Middle frontal gyrus (tissue), 1 donor: ENCODE measurements at regions not wholly inside any gene's neighbourhood (a gene's known extent, or its start where the extent isn't known, plus 50 kb on each side); places are given as distances from the start of the nearest gene placed in this dataset.
"Not testable (repeated sequence)": the region's sequence is repeated elsewhere in the genome, so short reads cannot be mapped to it uniquely, and the experiment has no call there.

ENCODE experiments used
- DNase-seq: peaks from one replicate; pipeline ENCODE4 v3.0.0-alpha.2; 2015; ENCODE audit warnings: low spot score; ENCODE audit errors: extremely low spot score

GRCh38 chr6:68069921-68070710, 565.0 kb upstream of the ADGRB3 start:
- no peak for DNase-seq

- no peak for DNase-seq
Observed at GRCh38 chr6:68059899-68060298, 575.2 kb upstream of the ADGRB3 start.

- DNase-seq = no peak
Observed at GRCh38 chr6:68059261-68059660, 575.8 kb upstream of the ADGRB3 start.

GRCh38 chr6:68056596-68056995, 578.5 kb upstream of the ADGRB3 start:
- not testable (repeated sequence) for DNase-seq

- DNase-seq = no peak
Observed at GRCh38 chr6:68054756-68055155, 580.3 kb upstream of the ADGRB3 start.

GRCh38 chr6:68053805-68054373, 581.2 kb upstream of the ADGRB3 start:
- DNase-seq = no peak

GRCh38 chr6:68052234-68052633, 582.8 kb upstream of the ADGRB3 start:
- DNase-seq = no peak

GRCh38 chr6:68049562-68049961, 585.5 kb upstream of the ADGRB3 start:
- DNase-seq = no peak

GRCh38 chr6:68046756-68047155, 588.3 kb upstream of the ADGRB3 start:
- no peak for DNase-seq

- DNase-seq = no peak
Observed at GRCh38 chr6:68046302-68046701, 588.8 kb upstream of the ADGRB3 start.

- DNase-seq = no peak
Observed at GRCh38 chr6:68045193-68045592, 589.9 kb upstream of the ADGRB3 start.

- no peak for DNase-seq
Observed at GRCh38 chr6:68044264-68044663, 590.8 kb upstream of the ADGRB3 start.

- DNase-seq = no peak
Observed at GRCh38 chr6:68043122-68043398, 592.0 kb upstream of the ADGRB3 start.

- no peak for DNase-seq
Observed at GRCh38 chr6:68042339-68043121, 592.6 kb upstream of the ADGRB3 start.

- no peak for DNase-seq
Observed at GRCh38 chr6:68040780-68041179, 594.3 kb upstream of the ADGRB3 start.

GRCh38 chr6:68040312-68040778, 594.7 kb upstream of the ADGRB3 start:
- no peak for DNase-seq

GRCh38 chr6:68039641-68040311, 595.3 kb upstream of the ADGRB3 start:
- no peak for DNase-seq

GRCh38 chr6:68038815-68039408, 596.2 kb upstream of the ADGRB3 start:
- DNase-seq = no peak

- no peak for DNase-seq
Observed at GRCh38 chr6:68032217-68032616, 602.9 kb upstream of the ADGRB3 start.

GRCh38 chr6:68031054-68031453, 604.0 kb upstream of the ADGRB3 start:
- no peak for DNase-seq

- no peak for DNase-seq
Observed at GRCh38 chr6:68026483-68026882, 608.6 kb upstream of the ADGRB3 start.

- DNase-seq = no peak
Observed at GRCh38 chr6:68025764-68026163, 609.3 kb upstream of the ADGRB3 start.
